Activated naive CD8-positive, alpha-beta T cell treated with anti-CD3 and anti-CD28 coated beads, Interleukin-2, amount 10 ng/mL, durations not matched to agents 7 days and 5 days (primary cell): ENCODE measurements at regions not wholly inside any gene's neighbourhood (a gene's known extent, or its start where the extent isn't known, plus 50 kb on each side); places are given as distances from the start of the nearest gene placed in this dataset.
A peak's percentile ranks its signal among the peaks of the same experiment; 100 is the strongest.

Experiments
- ATAC-seq: fragments of 150-1000 bp; cut with Tn5 transposase; one replicate; pipeline ENCODE4 v1.10.0; 2021; ENCODE audit warnings: low read depth, moderate library complexity
- POLR2A ChIA-PET: fragments of 350-600 bp; sonication (Branson Sonifier 250); formaldehyde crosslinking; loops from one replicate; lab custom pipeline; 2021; ENCODE audit warnings: antibody characterized with exemption; lab: Charles Lee
- DNase-seq: peaks from one replicate; pipeline ENCODE4 v3.0.0; 2021
- H3K27ac Mint-ChIP-seq: one replicate; pipeline ENCODE4 v1.8.0; 2022; ENCODE audit warnings: mild to moderate bottlenecking, mixed read lengths
- H3K27me3 Mint-ChIP-seq: one replicate; pipeline ENCODE4 v1.8.0; 2022; ENCODE audit warnings: mild to moderate bottlenecking, moderate library complexity, mixed read lengths
- H3K36me3 Mint-ChIP-seq: one replicate; pipeline ENCODE4 v1.8.0; 2021; ENCODE audit warnings: mild to moderate bottlenecking, mixed read lengths
- H3K4me1 Mint-ChIP-seq: one replicate; pipeline ENCODE4 v1.8.0; 2021; ENCODE audit warnings: mixed read lengths
- H3K4me3 Mint-ChIP-seq: one replicate; pipeline ENCODE4 v1.8.0; 2022; ENCODE audit warnings: mild to moderate bottlenecking, moderate library complexity, mixed read lengths
- H3K9me3 Mint-ChIP-seq: one replicate; pipeline ENCODE4 v1.8.0; 2021; ENCODE audit warnings: mixed read lengths

DNA sequence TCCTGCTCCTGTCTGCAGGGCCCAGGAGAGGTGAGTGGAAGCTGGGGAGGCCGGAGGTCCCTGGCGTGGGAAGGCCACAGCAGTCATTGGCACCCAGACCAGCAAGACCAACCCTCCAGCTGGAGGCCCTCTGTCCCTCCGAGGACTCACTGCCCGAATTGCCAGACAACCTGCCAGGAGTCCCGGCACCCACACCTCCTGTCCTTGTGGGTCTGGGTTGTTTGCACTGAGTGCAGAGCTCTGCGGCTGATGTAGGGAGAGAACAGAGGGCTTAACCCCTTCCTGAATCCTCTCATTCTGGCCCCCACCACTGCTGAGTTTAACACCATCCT, 204.9 kb downstream of the KIF26A start:
- POLR2A ChIA-PET: no interaction called here
- Mint-ChIP-seq H3K27me3 (peaks cover 11% of the 10 kb centered on the region), H3K36me3 (no peaks in the 10 kb centered on the region), H3K4me1 (no peaks in the 10 kb centered on the region), H3K27ac (no peak overlapping the region), H3K9me3 (peaks cover 7% of the 10 kb centered on the region), H3K4me3 (no peak overlapping the region)
- DNase-seq: no peak
- ATAC-seq: no peak

DNA sequence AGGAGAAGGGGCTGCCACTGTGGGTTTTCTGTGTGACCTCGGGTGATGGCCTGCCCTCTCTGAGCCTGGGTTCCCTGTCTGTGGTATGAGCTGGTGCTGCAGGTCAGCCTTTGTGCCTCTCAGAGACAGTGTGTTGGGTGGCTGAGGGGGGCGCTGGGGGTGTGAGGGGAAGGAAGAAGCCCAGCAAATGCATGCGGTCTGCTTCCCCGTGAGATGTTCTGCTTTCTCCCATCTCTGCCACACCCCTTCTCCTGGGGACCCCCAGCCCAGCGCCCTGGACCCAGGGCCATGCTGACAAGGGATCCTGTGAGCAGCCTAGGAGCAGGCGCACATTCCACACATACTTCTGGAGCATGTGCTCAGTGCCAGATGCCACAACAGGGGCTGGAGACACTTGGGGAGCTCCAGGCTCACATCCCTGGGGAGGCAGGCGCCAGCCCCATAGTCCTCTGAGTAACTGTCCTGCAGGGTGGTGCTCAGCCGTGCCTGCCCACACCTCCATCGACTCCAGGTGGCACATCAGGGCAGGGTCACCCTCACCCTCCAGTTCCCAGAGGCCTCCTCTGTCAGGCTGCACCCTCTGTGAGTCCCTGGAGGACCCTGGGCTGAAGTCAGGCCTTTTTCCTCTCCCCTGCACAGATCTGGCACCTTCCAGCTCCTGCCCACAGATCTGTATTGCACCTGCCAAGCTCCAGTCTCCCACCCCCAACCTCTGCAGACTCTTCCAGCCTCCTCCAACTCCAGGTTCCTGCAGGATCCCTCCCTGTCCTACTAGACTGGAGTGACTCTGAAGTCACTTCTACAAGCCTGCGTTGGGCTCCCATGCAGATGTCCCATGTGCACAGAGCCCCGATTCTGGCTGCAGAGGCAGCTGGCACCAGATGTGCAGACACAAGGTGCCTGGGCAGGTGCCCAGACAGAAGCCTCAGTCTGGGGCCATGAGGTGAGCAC, 205.6 kb downstream of the KIF26A start:
- H3K4me3 Mint-ChIP-seq: no peak overlapping the region
- ATAC-seq: no peak
- POLR2A ChIA-PET: no interaction called here
- no peaks in the 10 kb centered on the region for H3K36me3 Mint-ChIP-seq
- H3K27me3 Mint-ChIP-seq: peaks cover 7% of the 10 kb centered on the region
- no peak overlapping the region for H3K27ac Mint-ChIP-seq
- no peaks in the 10 kb centered on the region for H3K4me1 Mint-ChIP-seq
- no peak for DNase-seq
- peaks cover 1% of the 10 kb centered on the region for H3K9me3 Mint-ChIP-seq

DNA sequence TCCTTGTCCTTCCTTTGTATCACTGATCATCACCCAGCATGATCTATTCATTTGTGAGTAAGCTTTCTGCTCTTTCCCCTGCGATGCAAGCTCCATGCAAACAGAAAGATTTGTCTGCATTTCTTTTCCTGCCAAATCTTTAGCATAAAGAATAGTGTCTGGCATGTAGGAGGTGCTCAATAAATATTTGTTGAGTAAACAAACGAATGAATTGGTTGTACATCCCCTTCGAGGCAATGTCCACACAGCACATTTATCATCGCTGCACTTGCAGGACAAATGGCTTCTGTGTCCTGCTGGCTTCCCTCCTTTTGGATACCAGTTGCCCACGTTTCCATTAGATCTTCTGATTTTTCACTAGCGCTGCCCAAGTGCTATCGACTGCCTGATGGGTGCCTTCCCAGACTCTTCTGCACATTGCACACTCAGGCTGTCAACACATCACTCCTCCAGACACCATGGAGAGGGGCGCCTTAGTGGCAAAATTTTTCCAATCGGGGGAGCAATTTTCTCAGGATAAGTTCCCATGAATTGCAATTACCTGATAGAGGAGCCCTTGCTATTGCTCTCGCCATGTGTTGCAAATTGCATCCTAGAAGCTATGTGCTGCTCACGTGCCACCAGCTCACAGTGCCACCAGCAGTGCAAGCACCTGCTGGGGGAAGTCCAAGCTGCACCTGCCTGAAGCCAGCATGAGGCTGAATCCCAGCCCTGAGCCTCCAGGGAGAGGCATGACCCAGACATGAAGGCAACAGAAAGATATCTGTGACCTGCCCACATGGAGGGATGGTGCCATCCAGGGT, 206.6 kb downstream of the KIF26A start:
- DNase-seq: no peak
- H3K27ac Mint-ChIP-seq: no peak overlapping the region
- H3K27me3 Mint-ChIP-seq: peaks cover 7% of the 10 kb centered on the region
- POLR2A ChIA-PET: no interaction called here
- no peak for ATAC-seq
- no peaks in the 10 kb centered on the region for H3K4me1 Mint-ChIP-seq
- peaks cover 1% of the 10 kb centered on the region for H3K9me3 Mint-ChIP-seq
- no peak overlapping the region for H3K4me3 Mint-ChIP-seq
- H3K36me3 Mint-ChIP-seq: no peaks in the 10 kb centered on the region

DNA sequence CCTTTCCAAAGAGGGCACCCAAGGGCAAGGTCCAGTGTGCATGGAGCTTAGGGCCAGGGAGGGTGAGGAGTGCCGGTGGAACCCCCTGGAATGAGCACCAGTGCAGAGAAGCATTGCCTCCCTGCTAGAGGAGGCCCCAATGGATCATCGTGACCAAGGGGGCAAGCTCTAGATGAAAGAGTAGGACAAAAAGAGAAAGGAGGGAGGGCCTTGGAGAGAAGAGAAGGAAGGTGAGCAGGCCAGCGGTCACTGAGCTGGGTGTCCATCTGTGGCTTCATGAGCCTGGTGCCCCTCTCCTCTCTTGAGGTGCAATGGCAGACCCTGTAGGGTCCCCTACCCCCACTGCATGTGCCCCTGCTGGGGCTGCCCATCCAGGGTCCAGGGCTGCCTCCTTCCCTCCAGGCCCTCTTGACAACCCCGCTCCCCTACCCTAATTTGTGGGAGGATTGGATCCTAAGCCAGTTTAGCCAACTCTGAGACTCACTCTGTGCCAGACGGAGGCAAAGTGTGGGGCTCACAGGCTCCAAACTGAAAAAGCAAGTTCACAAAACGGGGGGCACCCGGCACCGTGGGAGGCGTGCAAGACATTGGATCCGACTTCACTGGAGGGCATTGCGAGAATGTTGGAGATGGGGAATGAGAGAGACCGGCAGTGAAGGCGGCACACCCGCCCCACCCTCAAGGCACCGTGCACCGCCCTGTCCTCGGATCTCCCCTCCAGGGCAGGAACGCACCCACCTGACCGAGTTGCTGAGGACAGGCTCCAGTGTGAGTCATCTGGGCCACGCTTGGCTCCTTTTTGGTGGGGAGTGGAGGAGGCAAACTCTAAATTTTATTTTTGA, 207.5 kb downstream of the KIF26A start:
- peaks cover 3% of the 10 kb centered on the region for H3K27me3 Mint-ChIP-seq
- no peaks in the 10 kb centered on the region for H3K9me3 Mint-ChIP-seq
- DNase-seq (no peak), ATAC-seq (no peak)
- no peak overlapping the region for H3K27ac Mint-ChIP-seq
- POLR2A ChIA-PET: no interaction called here
- no peaks in the 10 kb centered on the region for H3K4me1 Mint-ChIP-seq
- no peak overlapping the region for H3K4me3 Mint-ChIP-seq
- no peaks in the 10 kb centered on the region for H3K36me3 Mint-ChIP-seq

DNA sequence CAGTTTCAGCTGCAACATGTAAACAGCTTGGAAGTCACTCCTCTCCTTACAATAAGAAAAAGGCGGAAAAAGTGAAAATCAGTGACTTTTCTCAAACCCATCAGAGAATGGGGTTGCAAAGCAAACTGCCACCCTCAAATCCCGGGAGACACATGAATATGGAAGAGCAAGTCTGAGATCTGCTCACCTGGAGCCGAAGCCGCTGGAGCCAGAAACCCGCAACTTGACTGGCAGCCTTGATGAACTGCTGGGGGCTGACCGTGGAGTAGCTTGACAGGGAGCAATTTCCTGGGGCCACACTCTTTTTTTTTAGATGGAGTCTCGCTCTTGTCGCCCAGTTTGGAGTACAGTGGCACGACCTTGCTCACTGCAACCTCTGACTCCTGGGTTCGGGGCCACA, 208.2 kb downstream of the KIF26A start:
- peaks cover 3% of the 10 kb centered on the region for H3K27me3 Mint-ChIP-seq
- POLR2A ChIA-PET: no interaction called here
- no peaks in the 10 kb centered on the region for H3K36me3 Mint-ChIP-seq
- ATAC-seq (no peak), DNase-seq (no peak)
- H3K4me1 Mint-ChIP-seq: no peaks in the 10 kb centered on the region
- H3K9me3 Mint-ChIP-seq: no peaks in the 10 kb centered on the region
- H3K27ac Mint-ChIP-seq: no peak overlapping the region
- no peak overlapping the region for H3K4me3 Mint-ChIP-seq

DNA sequence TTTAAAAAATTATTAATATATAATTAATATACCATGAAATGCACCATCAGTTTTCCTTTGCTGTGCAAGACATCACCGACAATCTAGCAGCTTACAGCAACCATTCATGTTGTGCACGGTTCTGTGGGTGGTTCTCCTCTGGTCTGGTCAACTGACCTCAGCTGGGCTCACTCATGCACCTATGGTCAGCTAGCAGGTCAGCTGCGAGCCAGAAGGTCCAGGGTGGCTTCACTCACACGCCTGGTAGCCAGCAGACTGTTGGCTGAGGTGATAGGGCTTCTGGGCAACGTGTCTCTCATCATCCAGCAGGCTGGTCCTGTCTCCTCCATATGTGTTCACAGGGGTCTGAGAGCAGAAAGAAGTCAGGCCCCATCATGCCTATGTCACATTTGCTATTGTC, 210.4 kb downstream of the KIF26A start:
- Mint-ChIP-seq H3K36me3 (no peaks in the 10 kb centered on the region), H3K27ac (no peak overlapping the region), H3K4me3 (no peak overlapping the region), H3K4me1 (no peaks in the 10 kb centered on the region), H3K9me3 (no peaks in the 10 kb centered on the region), H3K27me3 (peaks cover 1% of the 10 kb centered on the region)
- ATAC-seq (no peak), DNase-seq (no peak)
- POLR2A ChIA-PET: no interaction called here

DNA sequence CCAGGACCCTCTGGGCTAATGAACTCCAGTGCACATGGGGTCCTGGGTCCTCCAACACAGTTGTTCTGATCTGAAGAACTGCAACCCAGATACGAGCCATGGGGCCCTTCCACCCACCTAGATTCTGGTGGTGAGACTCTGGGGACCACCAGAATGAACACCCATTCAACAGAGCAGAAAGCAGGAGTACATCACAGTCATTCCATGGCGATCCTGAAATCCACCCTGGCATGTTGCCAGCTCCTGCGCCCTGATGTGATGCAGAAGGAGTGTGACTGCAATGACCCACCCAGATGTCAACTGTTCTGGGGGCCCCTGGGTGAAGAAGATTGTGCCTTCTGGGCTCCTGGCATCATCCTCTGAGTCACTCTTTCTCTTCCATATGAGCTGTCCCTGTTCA, 211.6 kb downstream of the KIF26A start:
- H3K27ac Mint-ChIP-seq: no peak overlapping the region
- H3K36me3 Mint-ChIP-seq: no peaks in the 10 kb centered on the region
- H3K4me3 Mint-ChIP-seq: no peak overlapping the region
- no peaks in the 10 kb centered on the region for H3K4me1 Mint-ChIP-seq
- POLR2A ChIA-PET: no interaction called here
- DNase-seq (peak; percentile 9), ATAC-seq (no peak)
- H3K9me3 Mint-ChIP-seq: no peaks in the 10 kb centered on the region
- peaks cover 1% of the 10 kb centered on the region for H3K27me3 Mint-ChIP-seq

DNA sequence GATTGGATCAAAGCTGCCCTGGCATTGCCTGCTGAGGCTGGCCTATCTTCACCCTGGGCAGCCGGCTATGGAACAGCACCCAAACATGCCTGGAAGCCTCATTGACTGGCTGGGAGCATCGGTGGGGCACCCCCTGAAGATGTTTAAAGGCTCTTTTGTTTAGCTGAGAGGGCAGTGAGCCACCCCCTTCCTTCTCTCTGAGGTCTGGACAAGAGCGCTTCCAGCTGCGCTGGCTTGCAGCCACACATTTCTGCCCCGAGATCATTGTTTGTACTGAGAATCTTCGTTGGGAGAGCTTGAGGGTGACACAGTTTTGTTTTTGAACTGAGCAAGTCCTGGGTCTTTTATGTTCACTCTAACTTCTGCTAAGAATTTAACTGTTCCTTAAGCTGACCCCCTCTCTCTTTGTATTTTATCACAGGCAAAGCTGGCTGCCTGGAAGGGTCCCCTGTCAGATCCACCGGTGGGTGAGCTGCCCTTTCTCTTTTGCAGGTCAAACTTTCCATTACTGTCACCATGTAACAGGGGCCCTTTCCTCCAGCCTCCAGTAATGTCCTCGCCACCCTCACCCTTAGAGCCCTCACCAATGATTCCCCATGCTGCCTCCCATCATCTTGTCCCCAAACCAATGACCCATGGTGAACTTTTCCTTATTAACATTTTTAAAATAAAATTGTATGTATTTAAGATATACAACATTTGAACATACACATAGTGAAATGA, 212.2 kb downstream of the KIF26A start:
- no peaks in the 10 kb centered on the region for H3K4me1 Mint-ChIP-seq
- no peak overlapping the region for H3K27ac Mint-ChIP-seq
- no peaks in the 10 kb centered on the region for H3K36me3 Mint-ChIP-seq
- ATAC-seq (no peak), DNase-seq (no peak)
- no peak overlapping the region for H3K4me3 Mint-ChIP-seq
- no peaks in the 10 kb centered on the region for H3K9me3 Mint-ChIP-seq
- H3K27me3 Mint-ChIP-seq: peaks cover 1% of the 10 kb centered on the region
- POLR2A ChIA-PET: no interaction called here

DNA sequence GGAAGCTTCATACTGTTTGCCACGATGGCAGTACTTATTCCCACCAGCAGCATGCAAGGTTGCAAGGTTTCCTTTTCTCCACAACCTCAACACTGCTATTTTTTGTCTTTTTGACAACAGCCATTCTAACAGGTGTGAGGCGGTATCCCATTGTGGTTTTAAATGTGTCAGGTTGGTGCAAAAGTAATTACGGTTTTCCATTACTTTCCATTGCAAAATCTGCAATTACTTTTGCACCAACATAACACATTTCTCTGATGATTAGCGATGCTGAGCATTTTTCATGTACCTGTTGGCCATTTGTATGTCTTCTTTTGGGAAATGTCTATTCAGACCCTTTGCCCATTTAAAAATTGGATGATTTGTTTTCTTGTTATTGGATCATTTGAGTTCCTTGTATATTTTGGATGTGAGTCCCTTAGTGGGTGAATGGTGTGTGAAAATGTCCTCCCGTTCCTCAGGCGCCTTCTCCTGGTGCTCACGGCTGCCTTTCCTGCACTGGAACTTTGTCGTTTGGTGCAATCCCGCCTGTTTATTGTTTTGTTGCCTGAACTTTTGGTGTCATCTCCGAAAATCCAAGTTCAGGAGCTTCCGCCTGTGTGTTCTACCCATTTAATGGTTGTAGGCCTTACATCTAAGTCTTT, 213.6 kb downstream of the KIF26A start:
- ATAC-seq: no peak
- Mint-ChIP-seq H3K4me3 (no peak overlapping the region), H3K27me3 (peaks cover 1% of the 10 kb centered on the region), H3K27ac (no peak overlapping the region), H3K9me3 (no peaks in the 10 kb centered on the region), H3K36me3 (no peaks in the 10 kb centered on the region), H3K4me1 (no peaks in the 10 kb centered on the region)
- DNase-seq: no peak
- POLR2A ChIA-PET: no interaction called here

DNA sequence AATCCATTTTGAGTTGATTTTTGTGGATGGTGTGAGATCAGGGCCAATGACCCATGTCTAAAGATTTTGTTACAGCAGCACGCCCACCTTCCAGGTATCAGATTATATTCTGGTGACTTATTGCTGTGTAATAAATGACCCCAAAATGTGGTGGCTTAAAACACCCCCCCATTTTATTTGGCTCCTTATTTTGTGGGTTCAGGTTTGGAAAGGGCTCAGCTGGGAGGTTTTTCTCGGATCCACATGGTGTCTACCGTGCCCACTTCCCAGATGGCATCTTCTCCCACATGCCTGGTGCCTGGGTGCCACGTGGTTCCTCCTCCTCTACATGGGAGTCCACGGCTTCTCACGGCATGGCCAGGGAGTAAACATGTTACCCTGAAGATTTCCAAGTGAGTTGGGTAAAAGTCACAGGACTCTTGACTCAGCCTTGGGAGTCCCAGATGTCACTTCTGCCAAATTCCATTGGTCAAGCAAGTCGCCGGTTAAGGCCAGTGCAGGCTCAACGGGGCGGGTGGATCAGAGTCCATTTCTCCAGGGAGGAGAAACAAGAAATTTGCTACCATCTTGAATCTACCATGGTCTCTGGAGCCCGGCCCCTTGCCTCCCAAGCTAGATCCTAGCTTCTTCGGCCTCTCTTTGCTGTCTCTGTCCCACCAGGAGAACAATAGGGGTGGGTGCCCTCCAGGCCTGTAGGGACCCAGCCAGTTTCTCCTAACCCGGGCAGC, 214.3 kb downstream of the KIF26A start:
- ATAC-seq: no peak
- Mint-ChIP-seq H3K4me1 (no peaks in the 10 kb centered on the region), H3K27ac (no peak overlapping the region), H3K9me3 (no peaks in the 10 kb centered on the region), H3K27me3 (peaks cover 1% of the 10 kb centered on the region), H3K4me3 (no peak overlapping the region), H3K36me3 (no peaks in the 10 kb centered on the region)
- DNase-seq: peak; percentile 10
- POLR2A ChIA-PET: no interaction called here

DNA sequence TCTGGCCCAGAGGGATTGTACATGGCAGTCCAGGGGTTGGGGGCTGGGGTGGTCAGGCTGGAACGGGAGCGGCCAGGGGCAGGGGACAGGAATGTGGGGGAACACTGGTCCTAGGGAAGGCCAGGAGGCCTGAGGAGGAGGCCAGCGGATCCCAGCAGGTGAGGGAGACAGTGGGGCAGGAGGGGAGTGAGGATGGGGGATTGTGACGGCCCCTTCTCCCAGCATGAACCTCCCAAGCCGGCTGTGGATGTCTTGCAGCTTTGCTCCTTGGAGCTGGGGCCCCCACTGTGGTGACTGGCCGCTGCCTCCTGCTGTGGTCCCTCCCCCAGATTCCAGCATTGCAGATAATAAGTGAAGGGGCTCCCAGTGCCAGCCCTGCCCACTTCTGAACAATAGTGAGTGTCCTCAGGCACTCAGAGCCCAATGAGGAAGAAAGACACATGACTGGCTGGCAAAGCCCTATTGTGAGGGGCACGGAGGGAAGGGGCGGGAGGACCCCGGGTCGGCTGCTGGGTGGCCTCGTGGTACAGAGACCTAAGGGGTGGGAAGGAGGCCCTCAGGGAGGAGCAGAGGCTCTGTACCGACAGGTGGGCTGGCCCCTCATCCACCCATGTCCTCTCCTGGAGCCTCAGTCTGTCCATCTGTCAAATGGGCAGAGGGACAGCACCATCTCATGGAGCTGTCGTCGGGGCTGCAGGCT, 215.0 kb downstream of the KIF26A start:
- Mint-ChIP-seq H3K4me1 (no peaks in the 10 kb centered on the region), H3K27me3 (peaks cover 1% of the 10 kb centered on the region), H3K27ac (no peak overlapping the region), H3K9me3 (no peaks in the 10 kb centered on the region), H3K36me3 (no peaks in the 10 kb centered on the region), H3K4me3 (no peak overlapping the region)
- DNase-seq: peak; percentile 15
- POLR2A ChIA-PET: no interaction called here
- ATAC-seq: no peak
